ENCODE measurements at regions not wholly inside any gene's neighbourhood (a gene's known extent, or its start where the extent isn't known, plus 50 kb on each side); places are given as distances from the start of the nearest gene placed in this dataset.

GRCh38 chr5:27318701-27319100 lies 280.3 kb upstream of the CDH9 start:
- no peak for FAIRE-seq
- no peak overlapping the region for H3K4me3 ChIP-seq (ENCODE audit: low read length in 3 of 3)

GRCh38 chr5:27316271-27316650 lies 277.9 kb upstream of the CDH9 start:
- H3K9me3 ChIP-seq (ENCODE audit: control insufficient read depth in 2 of 3, insufficient read depth in 1 of 3, low read length in 3 of 3): no peaks in the 10 kb centered on the region
- no peak overlapping the region for H3K9ac ChIP-seq (ENCODE audit: low read length in 3 of 3)
- no peak overlapping the region for H3K27ac ChIP-seq (ENCODE audit: low read depth in 2 of 2, low read length in 2 of 2)
- no peaks in the 10 kb centered on the region for H3K4me1 ChIP-seq (ENCODE audit: control insufficient read depth in 2 of 3, insufficient read depth in 2 of 3, low read depth in 1 of 3, low read length in 3 of 3)
- H3K36me3 ChIP-seq (ENCODE audit: control insufficient read depth in 2 of 3, insufficient read depth in 3 of 3, low read length in 3 of 3): no peaks in the 10 kb centered on the region
- FAIRE-seq (no peak), DNase-seq (no peak)
- no peaks in the 10 kb centered on the region for H3K27me3 ChIP-seq (ENCODE audit: control insufficient read depth, insufficient read depth, low read length)
- no peak overlapping the region for H3K4me3 ChIP-seq (ENCODE audit: low read length in 3 of 3)
- intact Hi-C loops (cut with DNase I): no loop called here
- TF ChIP-seq CTCF (IDR thresholded peaks at IDR 0.05; ENCODE audit: borderline replicate concordance, extremely low read depth, insufficient read depth): no peak

More at GRCh38 chr5:27318701-27319100, 280.3 kb upstream of the CDH9 start:
- intact Hi-C loops (cut with DNase I): no loop called here
- no peaks in the 10 kb centered on the region for H3K9me3 ChIP-seq (ENCODE audit: control insufficient read depth in 2 of 3, insufficient read depth in 1 of 3, low read length in 3 of 3)
- no peaks in the 10 kb centered on the region for H3K27me3 ChIP-seq (ENCODE audit: control insufficient read depth, insufficient read depth, low read length)
- TF ChIP-seq CTCF (IDR thresholded peaks at IDR 0.05; ENCODE audit: borderline replicate concordance, extremely low read depth, insufficient read depth): no peak
- no peaks in the 10 kb centered on the region for H3K36me3 ChIP-seq (ENCODE audit: control insufficient read depth in 2 of 3, insufficient read depth in 3 of 3, low read length in 3 of 3)
- H3K4me1 ChIP-seq (ENCODE audit: control insufficient read depth in 2 of 3, insufficient read depth in 2 of 3, low read depth in 1 of 3, low read length in 3 of 3): no peaks in the 10 kb centered on the region
- no peak for DNase-seq
- H3K27ac ChIP-seq (ENCODE audit: low read depth in 2 of 2, low read length in 2 of 2): no peak overlapping the region
- no peak overlapping the region for H3K9ac ChIP-seq (ENCODE audit: low read length in 3 of 3)

DNA sequence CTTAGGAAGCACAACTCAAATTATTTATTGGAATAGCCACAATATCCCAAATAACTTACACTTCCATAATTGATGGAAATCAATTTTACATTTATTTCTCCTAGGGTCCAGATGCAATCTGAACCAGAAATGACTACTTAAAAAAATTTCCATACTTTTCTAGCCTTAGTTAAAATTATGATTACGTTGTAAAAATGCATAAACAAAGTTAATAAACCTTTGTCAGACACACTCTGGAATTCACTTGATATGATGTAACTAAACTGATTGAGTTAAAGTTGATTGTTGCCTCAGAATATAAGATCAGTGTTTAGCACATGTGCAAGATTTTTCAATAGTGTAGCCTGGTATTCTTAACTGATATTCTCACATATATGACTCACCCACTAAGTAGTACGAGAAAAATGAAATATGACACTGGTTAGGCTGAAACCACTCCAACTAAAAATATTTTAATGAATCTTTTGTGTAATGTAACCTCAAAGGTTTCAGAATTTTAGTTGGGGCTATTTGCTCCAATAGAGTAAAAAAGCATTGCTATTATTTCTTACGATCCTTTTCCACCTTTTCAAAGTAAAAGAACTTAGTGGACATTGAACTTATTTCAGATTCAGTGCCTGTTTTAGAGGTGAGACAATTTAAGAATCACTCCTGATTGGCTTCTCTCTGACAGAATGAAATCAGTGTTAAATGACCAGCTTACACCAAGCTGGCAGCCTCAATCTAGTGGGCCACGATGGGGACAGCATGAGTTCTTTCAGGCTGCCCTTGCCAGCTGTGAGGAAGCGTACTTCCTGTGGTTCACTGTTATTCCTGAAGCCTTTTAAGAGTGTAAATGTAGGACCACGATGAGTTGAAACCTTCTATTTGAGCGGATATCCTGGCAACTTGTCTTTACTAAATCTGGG lies 277.2 kb upstream of the CDH9 start:
- intact Hi-C loops (cut with DNase I): no loop called here
- H3K36me3 ChIP-seq (ENCODE audit: control insufficient read depth in 2 of 3, insufficient read depth in 3 of 3, low read length in 3 of 3): no peaks in the 10 kb centered on the region
- H3K4me3 ChIP-seq (ENCODE audit: low read length in 3 of 3): no peak overlapping the region
- FAIRE-seq (no peak), DNase-seq (no peak)
- no peak overlapping the region for H3K27ac ChIP-seq (ENCODE audit: low read depth in 2 of 2, low read length in 2 of 2)
- no peaks in the 10 kb centered on the region for H3K4me1 ChIP-seq (ENCODE audit: control insufficient read depth in 2 of 3, insufficient read depth in 2 of 3, low read depth in 1 of 3, low read length in 3 of 3)
- no peaks in the 10 kb centered on the region for H3K9me3 ChIP-seq (ENCODE audit: control insufficient read depth in 2 of 3, insufficient read depth in 1 of 3, low read length in 3 of 3)
- H3K27me3 ChIP-seq (ENCODE audit: control insufficient read depth, insufficient read depth, low read length): no peaks in the 10 kb centered on the region
- TF ChIP-seq CTCF (IDR thresholded peaks at IDR 0.05; ENCODE audit: borderline replicate concordance, extremely low read depth, insufficient read depth): no peak
- no peak overlapping the region for H3K9ac ChIP-seq (ENCODE audit: low read length in 3 of 3)
